ENCODE measurements at regions not wholly inside any gene's neighbourhood (a gene's known extent, or its start where the extent isn't known, plus 50 kb on each side); places are given as distances from the start of the nearest gene placed in this dataset.

DNA sequence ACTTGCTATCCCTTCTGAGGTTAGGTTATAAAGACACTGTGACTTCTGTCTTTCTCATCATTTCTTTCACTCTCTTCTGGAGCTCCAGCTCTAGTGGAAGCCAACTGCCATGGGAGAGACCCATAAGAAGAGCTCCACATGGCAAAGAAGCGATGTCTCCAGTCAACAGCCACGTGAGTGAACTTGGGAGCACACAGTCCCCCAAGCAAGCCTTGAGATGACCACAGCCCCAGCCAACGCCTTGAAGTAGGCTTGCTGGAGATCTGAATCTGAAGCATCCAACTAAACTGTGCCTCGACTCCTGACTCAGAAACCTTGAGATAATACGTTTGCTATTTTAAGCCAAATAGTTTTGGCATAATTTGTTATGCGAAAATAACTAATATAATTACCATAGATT, 181.7 kb upstream of the GDF10 start:
- Histone ChIP-seq H3K79me2 (ENCODE audit: insufficient read depth, low read length) (no peaks in the 10 kb centered on the region), H3K27me3 (ENCODE audit: insufficient read depth, low read length) (no peaks in the 10 kb centered on the region), H3K36me3 (ENCODE audit: insufficient read depth, low read length) (no peaks in the 10 kb centered on the region), H3K9ac (ENCODE audit: low read length) (no peak overlapping the region), H3K4me2 (ENCODE audit: low read length) (no peak overlapping the region), H3K4me1 (ENCODE audit: insufficient read depth, low read length, severe bottlenecking) (no peaks in the 10 kb centered on the region), H3K4me3 (ENCODE audit: low read depth, low read length, poor library complexity, severe bottlenecking) (no peak overlapping the region), H4K20me1 (ENCODE audit: insufficient read depth, low read length) (no peaks in the 10 kb centered on the region), H3K9me3 (ENCODE audit: low read length) (no peaks in the 10 kb centered on the region), H2AFZ (ENCODE audit: low read length) (no peak overlapping the region), H3K27ac (ENCODE audit: low read depth, low read length, poor library complexity, severe bottlenecking) (no peak overlapping the region), H3K9me2 (ENCODE audit: low read depth, low read length) (no peaks in the 10 kb centered on the region), H3F3A (ENCODE audit: insufficient read depth, low read length) (no peaks in the 10 kb centered on the region)
- TF ChIP-seq, protein P1, sequence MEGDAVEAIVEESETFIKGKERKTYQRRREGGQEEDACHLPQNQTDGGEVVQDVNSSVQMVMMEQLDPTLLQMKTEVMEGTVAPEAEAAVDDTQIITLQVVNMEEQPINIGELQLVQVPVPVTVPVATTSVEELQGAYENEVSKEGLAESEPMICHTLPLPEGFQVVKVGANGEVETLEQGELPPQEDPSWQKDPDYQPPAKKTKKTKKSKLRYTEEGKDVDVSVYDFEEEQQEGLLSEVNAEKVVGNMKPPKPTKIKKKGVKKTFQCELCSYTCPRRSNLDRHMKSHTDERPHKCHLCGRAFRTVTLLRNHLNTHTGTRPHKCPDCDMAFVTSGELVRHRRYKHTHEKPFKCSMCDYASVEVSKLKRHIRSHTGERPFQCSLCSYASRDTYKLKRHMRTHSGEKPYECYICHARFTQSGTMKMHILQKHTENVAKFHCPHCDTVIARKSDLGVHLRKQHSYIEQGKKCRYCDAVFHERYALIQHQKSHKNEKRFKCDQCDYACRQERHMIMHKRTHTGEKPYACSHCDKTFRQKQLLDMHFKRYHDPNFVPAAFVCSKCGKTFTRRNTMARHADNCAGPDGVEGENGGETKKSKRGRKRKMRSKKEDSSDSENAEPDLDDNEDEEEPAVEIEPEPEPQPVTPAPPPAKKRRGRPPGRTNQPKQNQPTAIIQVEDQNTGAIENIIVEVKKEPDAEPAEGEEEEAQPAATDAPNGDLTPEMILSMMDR (IDR thresholded peaks at IDR 0.05; ENCODE audit: low read length): no peak
- TF ChIP-seq EZH2 (IDR thresholded peaks at IDR 0.05; ENCODE audit: borderline replicate concordance, low read length): no peak

DNA sequence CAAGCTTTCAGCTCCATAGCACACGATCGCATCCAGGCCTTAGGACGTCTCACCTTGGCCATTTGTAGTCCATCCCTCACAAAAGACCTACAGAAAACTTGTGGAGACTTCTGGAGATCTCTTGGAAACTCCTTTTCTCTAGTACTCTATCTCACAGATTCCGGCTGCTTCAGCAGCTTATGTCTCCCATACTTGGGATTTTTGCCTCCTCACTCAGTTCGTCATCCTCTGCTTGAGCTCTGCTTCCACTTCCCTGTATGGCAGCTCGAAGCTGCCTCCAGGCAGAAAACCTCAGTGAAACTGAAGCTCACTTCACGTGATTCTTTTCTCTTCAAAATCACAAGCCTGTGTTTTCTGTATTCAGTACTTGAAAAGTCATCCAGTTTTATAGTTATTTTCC, 178.7 kb upstream of the GDF10 start:
- Histone ChIP-seq H3K4me2 (ENCODE audit: low read length) (no peak overlapping the region), H3K36me3 (ENCODE audit: insufficient read depth, low read length) (no peaks in the 10 kb centered on the region), H3K9me2 (ENCODE audit: low read depth, low read length) (no peaks in the 10 kb centered on the region), H3K4me3 (ENCODE audit: low read depth, low read length, poor library complexity, severe bottlenecking) (no peak overlapping the region), H3K27me3 (ENCODE audit: insufficient read depth, low read length) (no peaks in the 10 kb centered on the region), H3K9me3 (ENCODE audit: low read length) (no peaks in the 10 kb centered on the region), H3K79me2 (ENCODE audit: insufficient read depth, low read length) (no peaks in the 10 kb centered on the region), H3K4me1 (ENCODE audit: insufficient read depth, low read length, severe bottlenecking) (no peaks in the 10 kb centered on the region), H3F3A (ENCODE audit: insufficient read depth, low read length) (no peaks in the 10 kb centered on the region), H3K27ac (ENCODE audit: low read depth, low read length, poor library complexity, severe bottlenecking) (no peak overlapping the region), H4K20me1 (ENCODE audit: insufficient read depth, low read length) (no peaks in the 10 kb centered on the region), H2AFZ (ENCODE audit: low read length) (no peak overlapping the region), H3K9ac (ENCODE audit: low read length) (no peak overlapping the region)
- TF ChIP-seq, protein P1 (IDR thresholded peaks at IDR 0.05; ENCODE audit: low read length): no peak
- TF ChIP-seq EZH2 (IDR thresholded peaks at IDR 0.05; ENCODE audit: borderline replicate concordance, low read length): no peak

DNA sequence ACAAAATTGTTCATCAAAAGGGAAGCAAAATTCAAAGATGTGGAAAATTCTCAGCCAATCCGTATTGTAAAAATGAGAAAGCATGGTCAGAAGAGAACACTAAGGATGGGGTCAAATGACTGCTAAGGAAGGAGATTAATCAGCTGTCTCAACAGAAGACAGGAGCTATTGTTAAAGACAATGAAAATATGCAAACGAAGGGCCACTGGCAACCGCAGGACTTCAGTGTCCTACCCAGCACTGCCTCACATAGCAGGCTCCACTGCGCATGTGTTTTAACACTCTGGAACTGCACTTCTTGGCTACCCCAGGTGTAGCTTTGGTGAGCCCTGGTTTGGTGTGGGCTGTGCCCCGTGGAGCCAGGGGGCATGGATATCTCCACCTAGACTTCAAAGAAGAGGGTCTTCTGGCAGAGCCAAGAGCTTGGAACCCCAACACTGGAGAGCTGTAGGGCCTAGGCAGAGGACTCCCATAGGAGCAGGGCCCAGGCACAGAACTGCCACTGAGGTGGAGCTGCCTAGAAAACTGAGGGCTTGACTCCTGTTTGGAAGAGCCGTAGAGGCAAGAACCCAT, 176.2 kb upstream of the GDF10 start:
- H4K20me1 ChIP-seq (ENCODE audit: insufficient read depth, low read length): no peaks in the 10 kb centered on the region
- H3K27ac ChIP-seq (ENCODE audit: low read depth, low read length, poor library complexity, severe bottlenecking): no peak overlapping the region
- no peaks in the 10 kb centered on the region for H3K4me1 ChIP-seq (ENCODE audit: insufficient read depth, low read length, severe bottlenecking)
- H3K79me2 ChIP-seq (ENCODE audit: insufficient read depth, low read length): no peaks in the 10 kb centered on the region
- TF ChIP-seq EZH2 (IDR thresholded peaks at IDR 0.05; ENCODE audit: borderline replicate concordance, low read length): no peak
- TF ChIP-seq, protein P1 (IDR thresholded peaks at IDR 0.05; ENCODE audit: low read length): no peak
- H3K4me3 ChIP-seq (ENCODE audit: low read depth, low read length, poor library complexity, severe bottlenecking): no peak overlapping the region
- H3K27me3 ChIP-seq (ENCODE audit: insufficient read depth, low read length): no peaks in the 10 kb centered on the region
- H3K9me3 ChIP-seq (ENCODE audit: low read length): no peaks in the 10 kb centered on the region
- H3K9me2 ChIP-seq (ENCODE audit: low read depth, low read length): no peaks in the 10 kb centered on the region
- no peaks in the 10 kb centered on the region for H3K36me3 ChIP-seq (ENCODE audit: insufficient read depth, low read length)
- H3F3A ChIP-seq (ENCODE audit: insufficient read depth, low read length): no peaks in the 10 kb centered on the region; the same call in 1 of the 2 replicates
- no peak overlapping the region for H3K4me2 ChIP-seq (ENCODE audit: low read length)
- no peak overlapping the region for H3K9ac ChIP-seq (ENCODE audit: low read length)
- H2AFZ ChIP-seq (ENCODE audit: low read length): no peak overlapping the region
